Astrocyte (in vitro differentiated cells and primary cell): ENCODE measurements at regions not wholly inside any gene's neighbourhood (a gene's known extent, or its start where the extent isn't known, plus 50 kb on each side); places are given as distances from the start of the nearest gene placed in this dataset.

Source experiments
- EZH2 ChIP-seq: IDR thresholded peaks from 2 replicates; pipeline ENCODE4 v1.6.1; 2012; ENCODE audit warnings: mild to moderate bottlenecking, low read length, inconsistent platforms; ENCODE audit not compliant: insufficient read depth
- TF ChIP-seq, protein P1 (sequence below): IDR thresholded peaks from 2 replicates; pipeline ENCODE4 v1.5.1; 2011; ENCODE audit warnings: low read depth, mild to moderate bottlenecking, inconsistent platforms, low read length, moderate library complexity; ENCODE audit not compliant: insufficient read depth

DNA sequence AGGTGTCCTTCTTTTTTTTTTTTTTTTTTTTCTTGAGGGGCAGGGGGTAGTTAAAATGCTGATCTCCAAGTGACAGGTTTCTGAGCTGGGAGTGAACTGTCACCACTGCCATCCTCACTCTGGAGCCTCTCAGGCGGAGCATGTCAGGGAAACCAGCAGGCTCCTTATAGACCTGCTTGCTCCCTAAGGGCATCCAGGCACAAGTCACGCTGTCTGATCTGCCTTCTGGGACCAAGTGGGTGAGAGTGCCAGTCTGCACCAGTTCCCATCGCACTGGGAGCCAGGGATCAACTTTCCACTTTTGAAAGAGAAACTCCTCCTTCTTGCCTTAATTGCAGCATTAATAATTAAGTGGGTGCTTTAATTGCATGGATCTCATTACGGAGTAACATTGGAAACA, 537.9 kb upstream of the CADM1 start:
- TF ChIP-seq, protein P1, sequence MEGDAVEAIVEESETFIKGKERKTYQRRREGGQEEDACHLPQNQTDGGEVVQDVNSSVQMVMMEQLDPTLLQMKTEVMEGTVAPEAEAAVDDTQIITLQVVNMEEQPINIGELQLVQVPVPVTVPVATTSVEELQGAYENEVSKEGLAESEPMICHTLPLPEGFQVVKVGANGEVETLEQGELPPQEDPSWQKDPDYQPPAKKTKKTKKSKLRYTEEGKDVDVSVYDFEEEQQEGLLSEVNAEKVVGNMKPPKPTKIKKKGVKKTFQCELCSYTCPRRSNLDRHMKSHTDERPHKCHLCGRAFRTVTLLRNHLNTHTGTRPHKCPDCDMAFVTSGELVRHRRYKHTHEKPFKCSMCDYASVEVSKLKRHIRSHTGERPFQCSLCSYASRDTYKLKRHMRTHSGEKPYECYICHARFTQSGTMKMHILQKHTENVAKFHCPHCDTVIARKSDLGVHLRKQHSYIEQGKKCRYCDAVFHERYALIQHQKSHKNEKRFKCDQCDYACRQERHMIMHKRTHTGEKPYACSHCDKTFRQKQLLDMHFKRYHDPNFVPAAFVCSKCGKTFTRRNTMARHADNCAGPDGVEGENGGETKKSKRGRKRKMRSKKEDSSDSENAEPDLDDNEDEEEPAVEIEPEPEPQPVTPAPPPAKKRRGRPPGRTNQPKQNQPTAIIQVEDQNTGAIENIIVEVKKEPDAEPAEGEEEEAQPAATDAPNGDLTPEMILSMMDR: no peak
- TF ChIP-seq EZH2: no peak
